H1 (cell line): ENCODE measurements at regions not wholly inside any gene's neighbourhood (a gene's known extent, or its start where the extent isn't known, plus 50 kb on each side); places are given as distances from the start of the nearest gene placed in this dataset.

Experiments used
- CTCF ChIA-PET: fragments of 300-600 bp; sonication (Branson Sonifier 250); formaldehyde crosslinking; loops from one replicate; lab custom pipeline; 2021; ENCODE audit not compliant: partially characterized antibody; lab: Charles Lee
- POLR2A ChIA-PET: fragments of 300-600 bp; sonication (Branson Sonifier 250); formaldehyde crosslinking; loops from one replicate; lab custom pipeline; 2021; ENCODE audit warnings: inconsistent platforms; ENCODE audit not compliant: partially characterized antibody; lab: Charles Lee
- DNase-seq, 2 experiments: peaks; one replicate each; pipeline versions ENCODE4 v3.0.0 to v3.0.0-alpha.2; 2010 to 2022; ENCODE audit warnings: low spot score in 2 of 2, low read depth in 1 of 2, mixed read lengths in 1 of 2
- FAIRE-seq: peaks from 2 replicates; lab custom pipeline; 2011; peaks lifted over from hg19 to GRCh38; lab: Jason Lieb, UNC
- H2AFZ ChIP-seq: 2 replicates; pipeline ENCODE4 v1.8.1; 2012; ENCODE audit warnings: low read length, inconsistent platforms
- H2AK5ac ChIP-seq: 2 replicates; pipeline ENCODE4 v1.6.1; 2013; ENCODE audit warnings: low read depth, low read length
- H2BK120ac ChIP-seq: replicated peaks from 2 replicates; pipeline ENCODE3; 2013; ENCODE audit warnings: low read depth, low read length, inconsistent platforms
- H2BK12ac ChIP-seq: 2 replicates; pipeline ENCODE4 v1.6.1; 2013; ENCODE audit warnings: low read depth, low read length
- H2BK15ac ChIP-seq: 2 replicates; pipeline ENCODE4 v1.6.1; 2013; ENCODE audit warnings: low read length
- H2BK20ac ChIP-seq: 2 replicates; pipeline ENCODE4 v1.6.1; 2013; ENCODE audit warnings: low read length
- H2BK5ac ChIP-seq: 2 replicates; pipeline ENCODE4 v1.6.1; 2013; ENCODE audit warnings: low read depth, low read length
- H3K14ac ChIP-seq: 2 replicates; pipeline ENCODE4 v1.6.1; 2013; ENCODE audit warnings: inconsistent platforms; ENCODE audit not compliant: insufficient read length
- H3K18ac ChIP-seq: 2 replicates; pipeline ENCODE4 v1.6.1; 2013; ENCODE audit warnings: low read length; ENCODE audit errors: extremely low read depth
- H3K23ac ChIP-seq: 2 replicates; pipeline ENCODE4 v1.6.1; 2013; ENCODE audit warnings: inconsistent platforms; ENCODE audit not compliant: insufficient read length
- H3K23me2 ChIP-seq: 2 replicates; pipeline ENCODE4 v1.6.1; 2013; ENCODE audit warnings: low read depth, low read length
- H3K27ac ChIP-seq: 2 replicates; pipeline ENCODE4 v1.6.1; 2011; ENCODE audit warnings: low read depth, low read length, inconsistent platforms
- H3K27me3 ChIP-seq, 4 experiments: replicated peaks in 1 of 4; 1 replicate in 1 of 4; 2 replicates in 3 of 4; pipeline versions ENCODE4 v1.6.1 to v1.8.1; 2011 to 2013; ENCODE audit warnings: low read length in 3 of 4, mild to moderate bottlenecking in 3 of 4, inconsistent platforms in 2 of 4, mixed read lengths in 2 of 4, moderate library complexity in 1 of 4; ENCODE audit not compliant: control insufficient read depth in 3 of 4, insufficient read depth in 3 of 4; ENCODE audit errors: extremely low read depth in 1 of 4
- H3K36me3 ChIP-seq, 4 experiments: 2 replicates each; pipeline versions ENCODE4 v1.6.1 to v1.8.1; 2011 to 2013; ENCODE audit warnings: mild to moderate bottlenecking in 4 of 4, low read length in 3 of 4, moderate library complexity in 2 of 4, control low read depth in 1 of 4, inconsistent platforms in 1 of 4; ENCODE audit not compliant: insufficient read depth in 4 of 4, control insufficient read depth in 2 of 4
- H3K4ac ChIP-seq: replicated peaks from 2 replicates; pipeline ENCODE3; 2013; ENCODE audit warnings: low read length, low read depth, mixed read lengths, inconsistent platforms; ENCODE audit not compliant: insufficient read length
- H3K4me1 ChIP-seq, 4 experiments: replicated peaks in 1 of 4; 1 replicate in 1 of 4; 2 replicates in 3 of 4; pipeline versions ENCODE4 v1.6.1 to v1.8.1; 2011 to 2013; ENCODE audit warnings: low read length in 3 of 4, inconsistent platforms in 2 of 4, mixed read lengths in 1 of 4; ENCODE audit not compliant: insufficient read depth in 4 of 4, control insufficient read depth in 3 of 4
- H3K4me2 ChIP-seq, 2 experiments: 2 replicates each; pipeline versions ENCODE4 v1.6.1 to v1.8.1; 2011 to 2013; ENCODE audit warnings: low read depth in 2 of 2, low read length in 2 of 2, control low read depth in 1 of 2, inconsistent platforms in 1 of 2, mild to moderate bottlenecking in 1 of 2; ENCODE audit not compliant: insufficient read depth in 1 of 2
- H3K4me3 ChIP-seq, 4 experiments: fragments of 200-600, 300-600 bp in 1 of 4; sonication (generic), shearing (Covaris generic), sonication (Bioruptor Twin) in 1 of 4; 2 replicates each; pipeline versions ENCODE4 v1.5.1 to v1.8.1; 2011 to 2016; ENCODE audit warnings: low read length in 4 of 4, low read depth in 3 of 4, control low read depth in 2 of 4, inconsistent platforms in 2 of 4, mild to moderate bottlenecking in 2 of 4, mixed read lengths in 1 of 4, moderate library complexity in 1 of 4; ENCODE audit not compliant: insufficient read depth in 2 of 4; ENCODE audit errors: extremely low read depth in 1 of 4
- H3K56ac ChIP-seq: replicated peaks from 2 replicates; pipeline ENCODE3; 2013; ENCODE audit warnings: low read depth, mild to moderate bottlenecking, mixed read lengths, low read length, inconsistent platforms; ENCODE audit not compliant: insufficient read length
- H3K79me1 ChIP-seq: 2 replicates; pipeline ENCODE4 v1.6.1; 2013; ENCODE audit warnings: low read depth, low read length, control low read depth
- H3K79me2 ChIP-seq, 2 experiments: 2 replicates each; pipeline versions ENCODE4 v1.6.1 to v1.8.1; 2012 to 2013; ENCODE audit warnings: low read length in 2 of 2, mild to moderate bottlenecking in 2 of 2, inconsistent platforms in 1 of 2; ENCODE audit not compliant: insufficient read depth in 2 of 2, control insufficient read depth in 1 of 2
- H3K9ac ChIP-seq, 4 experiments: replicated peaks in 1 of 4; 1 replicate in 1 of 4; 2 replicates in 3 of 4; pipeline versions ENCODE4 v1.6.1 to v1.8.1; 2011 to 2013; ENCODE audit warnings: low read depth in 3 of 4, low read length in 3 of 4, control low read depth in 2 of 4, mild to moderate bottlenecking in 2 of 4, moderate library complexity in 2 of 4, inconsistent platforms in 1 of 4; ENCODE audit errors: extremely low read depth in 1 of 4
- H3K9me3 ChIP-seq, 2 experiments: 2 replicates each; pipeline versions ENCODE4 v1.6.1 to v1.8.1; 2012 to 2013; ENCODE audit warnings: mild to moderate bottlenecking in 2 of 2, moderate library complexity in 2 of 2, control low read depth in 1 of 2, inconsistent platforms in 1 of 2, low read depth in 1 of 2, low read length in 1 of 2, mixed read lengths in 1 of 2; ENCODE audit not compliant: insufficient read depth in 2 of 2
- H4K20me1 ChIP-seq, 2 experiments: replicated peaks in 1 of 2; 2 replicates each; pipeline versions ENCODE3 to v1.8.1; 2011 to 2013; ENCODE audit warnings: inconsistent platforms in 2 of 2, low read length in 2 of 2, mild to moderate bottlenecking in 1 of 2; ENCODE audit not compliant: insufficient read depth in 2 of 2, control insufficient read depth in 1 of 2
- H4K5ac ChIP-seq: 2 replicates; pipeline ENCODE4 v1.6.1; 2013; ENCODE audit warnings: low read length, low read depth, mixed read lengths, inconsistent platforms; ENCODE audit not compliant: insufficient read length
- H4K8ac ChIP-seq: 2 replicates; pipeline ENCODE4 v1.8.0; 2013; ENCODE audit warnings: mild to moderate bottlenecking, moderate library complexity, low read length, inconsistent platforms; ENCODE audit not compliant: insufficient read depth; ENCODE audit errors: extremely low read depth
- H4K91ac ChIP-seq: replicated peaks from 2 replicates; pipeline ENCODE3; 2013; ENCODE audit warnings: low read length, mixed read lengths, inconsistent platforms; ENCODE audit not compliant: insufficient read length
- BRCA1 ChIP-seq: IDR thresholded peaks from 2 replicates; pipeline ENCODE4 v1.6.1; 2012; ENCODE audit warnings: low read depth, low read length, improper control_type of control experiment
- CEBPB ChIP-seq: IDR thresholded peaks from 2 replicates; pipeline ENCODE4 v1.6.1; 2012; ENCODE audit warnings: low read depth, low read length
- CTBP2 ChIP-seq: IDR thresholded peaks from 2 replicates; pipeline ENCODE4 v1.7.0; 2011; ENCODE audit warnings: borderline replicate concordance, mild to moderate bottlenecking, moderate library complexity, mixed read lengths, low read length; ENCODE audit not compliant: insufficient read depth, insufficient read length
- HDAC2 ChIP-seq, 2 experiments: fragments of 300-600 bp in 1 of 2; sonication (generic) in 1 of 2; IDR thresholded peaks; 2 replicates each; pipeline ENCODE4 v1.6.1; 2011 to 2012; ENCODE audit warnings: low read depth in 2 of 2, low read length in 2 of 2, mild to moderate bottlenecking in 2 of 2, moderate library complexity in 2 of 2, borderline replicate concordance in 1 of 2, inconsistent platforms in 1 of 2
- SAP30 ChIP-seq: fragments of 300-600 bp; sonication (generic); IDR thresholded peaks from 2 replicates; pipeline ENCODE4 v1.7.1; 2012; ENCODE audit warnings: low read length, moderate library complexity, mild to moderate bottlenecking, inconsistent platforms; ENCODE audit not compliant: insufficient read depth, insufficient replicate concordance
- SIN3A ChIP-seq, 2 experiments: IDR thresholded peaks in 1 of 2; conservative IDR thresholded peaks in 1 of 2; 2 replicates each; pipeline ENCODE4 v1.6.1; 2011 to 2012; ENCODE audit warnings: low read length in 2 of 2, improper control_type of control experiment in 1 of 2, low read depth in 1 of 2, mild to moderate bottlenecking in 1 of 2
- TAF7 ChIP-seq: optimal IDR thresholded peaks from 2 replicates; pipeline ENCODE3; 2011; ENCODE audit warnings: low read depth, mild to moderate bottlenecking, inconsistent platforms, low read length, moderate library complexity, borderline replicate concordance
- TCF12 ChIP-seq: IDR thresholded peaks from 2 replicates; pipeline ENCODE4 v1.6.1; 2011; ENCODE audit warnings: low read depth, mild to moderate bottlenecking, low read length
- WGBS, 2 experiments: shearing (Covaris generic) in 1 of 2; methylation state at CpG; one replicate each; pipeline versions ENCODE4 v1.1.6 to v1.1.7; 2013 to 2015; ENCODE audit warnings: low lambda C conversion rate in 2 of 2, mixed read lengths in 2 of 2, inconsistent platforms in 1 of 2, low coverage in 1 of 2, missing lambda C conversion rate in 1 of 2; ENCODE audit not compliant: insufficient replicate concordance in 2 of 2, insufficient coverage in 1 of 2, insufficient read length in 1 of 2; ENCODE audit errors: extremely low coverage in 1 of 2, missing lambda C conversion rate in 1 of 2; 5-methylcytosine and 5-hydroxymethylcytosine counted together
- TF ChIP-seq, protein P1 (sequence below): IDR thresholded peaks from 2 replicates; pipeline ENCODE4 v1.6.1; 2012; ENCODE audit warnings: inconsistent platforms
- TF ChIP-seq, protein P2 (sequence below): IDR thresholded peaks from 2 replicates; pipeline ENCODE4 v1.6.1; 2012; ENCODE audit warnings: inconsistent platforms

DNA sequence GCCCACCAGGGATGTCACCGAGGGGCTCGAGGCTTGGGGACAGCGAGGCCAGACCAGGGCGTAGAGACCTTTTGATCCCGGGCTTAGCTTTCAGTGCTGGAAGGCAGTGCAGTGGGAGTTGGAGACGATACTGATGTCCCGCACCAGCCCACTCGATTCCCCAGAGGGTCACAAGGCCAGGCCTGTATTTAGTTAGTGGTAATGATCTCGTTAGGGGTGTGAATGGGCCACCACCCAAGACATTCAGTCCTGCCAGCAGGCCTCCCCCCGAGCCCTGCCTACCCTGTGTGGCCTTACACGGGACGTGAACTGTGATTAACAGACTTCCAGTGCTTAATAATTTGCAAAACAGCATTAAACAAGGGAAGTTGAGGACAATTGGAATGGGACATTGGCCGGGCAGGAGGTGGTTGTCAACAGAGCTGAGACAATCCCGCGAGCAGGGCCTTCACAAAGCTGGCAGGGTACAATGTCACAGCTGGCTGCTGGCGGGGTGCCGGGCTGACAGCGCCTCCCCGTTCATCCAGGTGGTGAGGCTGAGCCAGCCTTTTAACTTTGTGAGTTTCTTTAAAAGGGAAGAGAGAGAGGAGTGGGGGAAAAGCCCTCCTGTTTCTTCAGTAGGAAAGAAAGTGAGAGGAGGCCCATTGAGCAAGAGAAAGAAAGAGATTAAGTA, 175.3 kb upstream of the RALGAPA2 start:
- H2BK15ac ChIP-seq, result no peak overlapping the region; the same call in 1 of the 2 replicates
- no peaks in the 10 kb centered on the region for H3K27me3 ChIP-seq
- no peak overlapping the region for H4K8ac ChIP-seq
- H3K27ac ChIP-seq, result no peak overlapping the region
- H3K9me3 ChIP-seq, result no peaks in the 10 kb centered on the region; a peak in 1 of 4 replicates
- TF ChIP-seq TAF7, result no peak
- peak; percentile 95 for TF ChIP-seq TCF12
- TF ChIP-seq CTBP2, result peak; percentile 93
- TF ChIP-seq CEBPB, result 0 out of 2 replicates have a peak, but pooled peaks have one; percentile 12
- TF ChIP-seq BRCA1, result no peak
- TF ChIP-seq HDAC2 (IDR thresholded peaks at IDR 0.05; ENCODE audit: borderline replicate concordance in 1 of 2, low read depth in 2 of 2, low read length in 2 of 2), result peak; percentile 26 to 73; a peak in 1 of 4 replicates
- peak; percentile 96 to 98 for TF ChIP-seq SIN3A (conservative IDR thresholded peaks at IDR 0.05 in 1 of 2, IDR thresholded peaks at IDR 0.05 in 1 of 2; ENCODE audit: low read depth in 1 of 2, low read length in 2 of 2)
- TF ChIP-seq SAP30, result peak; percentile 85
- TF ChIP-seq, protein P1, sequence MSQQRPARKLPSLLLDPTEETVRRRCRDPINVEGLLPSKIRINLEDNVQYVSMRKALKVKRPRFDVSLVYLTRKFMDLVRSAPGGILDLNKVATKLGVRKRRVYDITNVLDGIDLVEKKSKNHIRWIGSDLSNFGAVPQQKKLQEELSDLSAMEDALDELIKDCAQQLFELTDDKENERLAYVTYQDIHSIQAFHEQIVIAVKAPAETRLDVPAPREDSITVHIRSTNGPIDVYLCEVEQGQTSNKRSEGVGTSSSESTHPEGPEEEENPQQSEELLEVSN, result peak; percentile 26; the same call in 1 of the 2 replicates
- TF ChIP-seq, protein P2, sequence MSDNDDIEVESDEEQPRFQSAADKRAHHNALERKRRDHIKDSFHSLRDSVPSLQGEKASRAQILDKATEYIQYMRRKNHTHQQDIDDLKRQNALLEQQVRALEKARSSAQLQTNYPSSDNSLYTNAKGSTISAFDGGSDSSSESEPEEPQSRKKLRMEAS, result 0 out of 2 replicates have a peak, but pooled peaks have one; percentile 32
- H3K18ac ChIP-seq, result no peak overlapping the region; the same call in 1 of the 2 replicates
- H2BK5ac ChIP-seq, result no peak overlapping the region; the same call in 1 of the 2 replicates
- H2BK20ac ChIP-seq, result no peak overlapping the region
- H3K4me2 ChIP-seq, result peak overlapping the region in 1 of 2 experiments; percentile 18; a peak in 1 of 4 replicates
- peaks cover 4% of the 10 kb centered on the region; the same call in 1 of the 2 replicates for H3K23me2 ChIP-seq
- ChIA-PET POLR2A (no interaction called here), CTCF (interaction anchor here (0.6 to 3.1 kb wide), 9 partner anchors 16 to 728 kb away, joined by 3 to 10 read pairs (median 3); no protein-coding TSS in a partner anchor)
- no peak overlapping the region for H3K9ac ChIP-seq
- H4K91ac ChIP-seq, result peak overlapping the region; percentile 62
- H3K4ac ChIP-seq, result no peak overlapping the region
- no peak overlapping the region for H3K4me3 ChIP-seq
- no peak overlapping the region for H3K23ac ChIP-seq
- no peak overlapping the region for H2AFZ ChIP-seq
- H4K20me1 ChIP-seq, result peaks cover 0 to 2% of the 10 kb centered on the region in 2 experiments
- no peak overlapping the region for H4K5ac ChIP-seq
- no peaks in the 10 kb centered on the region for H3K79me2 ChIP-seq
- no peak overlapping the region for H3K56ac ChIP-seq
- no peaks in the 10 kb centered on the region for H3K36me3 ChIP-seq
- FAIRE-seq (peak; percentile 24), DNase-seq (peak in 1 of 2 experiments; percentile 72)
- H2BK12ac ChIP-seq, result no peak overlapping the region
- H3K4me1 ChIP-seq, result peaks cover 4 to 16% (median 12%) of the 10 kb centered on the region in 4 experiments
- H3K79me1 ChIP-seq, result no peaks in the 10 kb centered on the region
- no peak overlapping the region for H2BK120ac ChIP-seq
- peak overlapping the region; percentile 53; the same call in 1 of the 2 replicates for H2AK5ac ChIP-seq
- no peak overlapping the region for H3K14ac ChIP-seq
- WGBS, 2 experiments, result 49% methylated on average over 19 of the region's 19 CpGs; no CpG with 5 or more reads in 1 of the 2 experiments
